ENCODE measurements at regions not wholly inside any gene's neighbourhood (a gene's known extent, or its start where the extent isn't known, plus 50 kb on each side); places are given as distances from the start of the nearest gene placed in this dataset.

DNA sequence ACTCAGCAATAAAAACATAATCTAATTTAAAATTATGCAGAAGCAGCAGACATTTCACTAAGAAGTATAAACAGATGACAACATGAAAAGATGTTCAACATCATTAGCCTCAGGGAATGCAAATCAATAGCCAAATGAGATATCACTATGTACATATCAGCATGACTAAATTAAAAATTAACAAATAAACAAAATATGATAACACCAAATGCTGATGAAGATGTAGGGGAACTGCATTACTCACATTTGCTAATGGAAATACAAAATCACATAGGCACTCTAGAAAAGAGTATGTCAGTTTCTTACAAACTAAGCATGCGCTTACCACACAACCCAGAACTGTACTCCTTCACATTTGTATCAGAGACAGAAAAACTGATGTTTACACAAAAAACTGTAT lies 487.2 kb upstream of the REG3G start:
- no peak overlapping the region for H3K4me3 Mint-ChIP-seq
- H3K9me3 Mint-ChIP-seq: peaks cover 7 to 11% of the 10 kb centered on the region in 2 experiments
- DNase-seq: no peak
- Histone ChIP-seq H2BK15ac (ENCODE audit: low read depth, low read length) (no peak overlapping the region), H4K91ac (ENCODE audit: insufficient read length, low read depth, low read length) (no peak overlapping the region), H3K4ac (ENCODE audit: low read depth, low read length) (no peak overlapping the region), H3K9me3 (ENCODE audit: control insufficient read depth, low read depth, low read length) (no peaks in the 10 kb centered on the region), H3K14ac (ENCODE audit: insufficient read depth, low read length) (no peak overlapping the region), H3K79me1 (ENCODE audit: insufficient read depth, low read depth, low read length, poor library complexity, severe bottlenecking) (no peaks in the 10 kb centered on the region), H3K9ac (ENCODE audit: extremely low read depth, insufficient read length, low read length) (no peak overlapping the region), H2AK5ac (ENCODE audit: insufficient read length, low read length) (no peak overlapping the region), H2BK5ac (ENCODE audit: insufficient read length, low read length) (no peak overlapping the region), H2BK20ac (ENCODE audit: low read depth, low read length, poor library complexity, severe bottlenecking) (no peak overlapping the region), H2BK12ac (ENCODE audit: insufficient read length, low read depth, low read length) (no peak overlapping the region), H3K79me2 (ENCODE audit: insufficient read depth, low read length) (no peaks in the 10 kb centered on the region), H4K20me1 (ENCODE audit: control insufficient read depth, insufficient read depth, insufficient read length) (no peaks in the 10 kb centered on the region), H3K56ac (ENCODE audit: insufficient read length, low read depth, low read length) (no peak overlapping the region), H3K23me2 (ENCODE audit: insufficient read length, low read depth, low read length, poor library complexity, severe bottlenecking) (no peaks in the 10 kb centered on the region), H2AFZ (ENCODE audit: low read length) (no peak overlapping the region), H3T11ph (ENCODE audit: low read length) (no peak overlapping the region), H3K23ac (ENCODE audit: insufficient read length, low read depth, low read length) (no peak overlapping the region), H3K4me1 (ENCODE audit: insufficient read depth, low read length) (no peaks in the 10 kb centered on the region), H3K27ac (ENCODE audit: insufficient read length, low read depth, low read length) (no peak overlapping the region), H3K27me3 (ENCODE audit: insufficient read depth, low read length) (no peaks in the 10 kb centered on the region), H3K4me2 (ENCODE audit: insufficient read depth, insufficient read length, low read length) (no peak overlapping the region), H2BK120ac (ENCODE audit: low read depth, low read length, poor library complexity, severe bottlenecking) (no peak overlapping the region), H4K8ac (replicated peaks; ENCODE audit: insufficient read length, low read depth, low read length) (no peak overlapping the region), H3K18ac (ENCODE audit: insufficient read length, low read depth, low read length) (no peak overlapping the region), H4K5ac (ENCODE audit: insufficient read length, low read depth, low read length) (no peak overlapping the region)
- peaks cover 0 to 12% (median 9%) of the 10 kb centered on the region in 3 experiments; a peak in 5 of 7 replicates for H3K36me3 Mint-ChIP-seq (ENCODE audit: insufficient read depth in 1 of 3, low read depth in 3 of 3)
- H3K27me3 Mint-ChIP-seq (ENCODE audit: low read depth): no peaks in the 10 kb centered on the region
- TF ChIP-seq, protein P1, sequence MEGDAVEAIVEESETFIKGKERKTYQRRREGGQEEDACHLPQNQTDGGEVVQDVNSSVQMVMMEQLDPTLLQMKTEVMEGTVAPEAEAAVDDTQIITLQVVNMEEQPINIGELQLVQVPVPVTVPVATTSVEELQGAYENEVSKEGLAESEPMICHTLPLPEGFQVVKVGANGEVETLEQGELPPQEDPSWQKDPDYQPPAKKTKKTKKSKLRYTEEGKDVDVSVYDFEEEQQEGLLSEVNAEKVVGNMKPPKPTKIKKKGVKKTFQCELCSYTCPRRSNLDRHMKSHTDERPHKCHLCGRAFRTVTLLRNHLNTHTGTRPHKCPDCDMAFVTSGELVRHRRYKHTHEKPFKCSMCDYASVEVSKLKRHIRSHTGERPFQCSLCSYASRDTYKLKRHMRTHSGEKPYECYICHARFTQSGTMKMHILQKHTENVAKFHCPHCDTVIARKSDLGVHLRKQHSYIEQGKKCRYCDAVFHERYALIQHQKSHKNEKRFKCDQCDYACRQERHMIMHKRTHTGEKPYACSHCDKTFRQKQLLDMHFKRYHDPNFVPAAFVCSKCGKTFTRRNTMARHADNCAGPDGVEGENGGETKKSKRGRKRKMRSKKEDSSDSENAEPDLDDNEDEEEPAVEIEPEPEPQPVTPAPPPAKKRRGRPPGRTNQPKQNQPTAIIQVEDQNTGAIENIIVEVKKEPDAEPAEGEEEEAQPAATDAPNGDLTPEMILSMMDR (conservative IDR thresholded peaks at IDR 0.05): no peak
- H3K27ac Mint-ChIP-seq: no peak overlapping the region
- WGBS (ENCODE audit: extremely low coverage, insufficient read length, low lambda C conversion rate): no CpG with 5 or more reads among the region's 1 CpG
- peaks cover 3 to 5% of the 10 kb centered on the region in 2 experiments for H3K4me1 Mint-ChIP-seq

Measured in H9 (cell line).